ENCODE measurements at regions not wholly inside any gene's neighbourhood (a gene's known extent, or its start where the extent isn't known, plus 50 kb on each side); places are given as distances from the start of the nearest gene placed in this dataset.
A peak's percentile ranks its signal among the peaks of the same experiment; 100 is the strongest.

DNA sequence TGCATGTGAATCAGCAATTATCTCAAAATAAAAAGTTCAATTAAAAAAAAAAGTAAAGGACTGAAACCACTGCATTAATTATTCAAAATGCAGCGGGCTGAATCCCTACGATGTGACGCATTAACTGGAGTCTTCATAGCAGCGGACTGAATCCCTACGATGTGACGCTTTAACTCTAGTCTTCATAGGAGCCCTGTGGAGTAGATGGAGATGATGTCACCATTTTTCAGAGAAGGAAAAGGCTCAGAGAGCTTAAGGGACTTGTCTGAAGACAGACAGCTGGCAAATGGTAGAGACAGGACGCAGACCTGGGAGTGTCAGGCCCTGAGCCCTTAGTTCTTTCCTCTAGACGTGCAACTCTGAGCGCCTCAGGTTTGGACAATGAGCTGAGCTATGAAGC, 168.0 kb upstream of the MYL2 start:
- DNase-seq, result no peak

DNA sequence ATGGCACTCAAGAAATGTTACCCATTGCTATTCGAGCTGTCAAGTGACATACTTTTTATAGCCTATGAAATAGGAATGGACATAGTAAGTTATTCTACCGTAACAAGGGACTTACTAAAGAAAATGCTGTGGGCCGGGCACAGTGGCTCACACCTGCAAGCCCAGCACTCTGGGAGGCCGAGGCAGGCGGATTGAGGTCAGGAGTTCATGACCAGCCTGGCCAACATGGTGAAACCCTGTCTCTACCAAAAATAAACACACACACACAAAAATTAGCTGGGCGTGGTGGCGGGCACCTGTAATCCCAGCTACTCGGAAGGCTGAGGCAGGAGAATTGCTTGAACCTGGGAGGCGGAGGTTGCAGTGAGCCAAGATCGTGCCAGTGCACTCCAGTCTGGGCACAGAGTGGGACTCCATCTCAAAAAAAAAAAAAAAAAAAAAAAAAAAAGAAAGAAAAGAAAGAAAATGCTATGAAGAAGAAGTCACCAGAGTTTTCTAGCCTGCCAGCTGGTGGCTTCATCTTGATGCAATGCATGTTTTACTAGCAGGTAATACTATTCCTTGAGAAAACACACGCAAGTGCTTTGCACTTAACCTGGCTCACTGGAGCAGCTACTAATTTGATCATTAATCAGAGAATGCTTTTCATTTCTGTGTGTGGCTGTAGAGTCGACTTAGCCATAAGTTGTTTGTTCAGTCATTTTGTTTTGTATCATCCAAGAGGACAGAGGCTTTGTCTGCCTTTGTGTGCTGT, 166.7 kb upstream of the MYL2 start:
- DNase-seq, result no peak

DNA sequence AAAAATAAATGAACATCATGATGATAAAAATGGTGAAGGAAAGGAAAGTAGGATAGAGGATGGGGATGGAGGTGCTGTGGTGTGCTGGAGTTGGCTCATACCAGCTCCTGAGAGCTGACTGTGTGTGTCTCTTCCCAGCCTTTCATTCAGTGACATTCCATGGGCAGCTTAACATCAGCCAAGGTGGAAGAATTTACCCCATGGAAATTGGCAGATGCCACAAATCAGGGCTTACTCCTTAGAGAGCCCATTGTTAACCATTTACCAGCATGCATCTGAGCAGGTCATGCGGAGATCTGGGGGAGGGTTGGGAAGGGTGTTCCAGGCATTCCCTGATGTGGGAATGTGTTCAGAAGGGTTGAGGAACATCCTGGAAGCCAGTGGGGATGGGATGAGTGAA, 164.7 kb upstream of the MYL2 start:
- DNase-seq, result no peak

DNA sequence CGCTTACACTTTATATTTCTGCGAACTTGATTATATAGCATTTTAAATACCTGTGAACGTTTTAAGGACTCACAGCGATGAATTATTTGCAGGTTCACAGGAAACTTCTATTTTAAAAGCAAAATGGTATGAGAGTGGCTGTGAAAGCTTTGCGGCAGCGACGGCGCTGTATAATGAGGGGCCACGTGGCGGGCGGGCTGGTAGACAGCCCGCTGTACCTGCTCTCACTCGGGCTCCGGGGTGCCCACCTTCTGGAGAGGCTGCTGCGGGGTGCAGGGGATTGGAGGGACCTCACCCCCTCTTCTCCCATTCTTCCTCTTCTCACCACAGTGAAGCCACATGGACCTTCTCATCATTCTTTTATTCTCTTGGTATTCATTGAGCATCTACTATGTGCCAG, 164.2 kb upstream of the MYL2 start:
- no peak for DNase-seq

DNA sequence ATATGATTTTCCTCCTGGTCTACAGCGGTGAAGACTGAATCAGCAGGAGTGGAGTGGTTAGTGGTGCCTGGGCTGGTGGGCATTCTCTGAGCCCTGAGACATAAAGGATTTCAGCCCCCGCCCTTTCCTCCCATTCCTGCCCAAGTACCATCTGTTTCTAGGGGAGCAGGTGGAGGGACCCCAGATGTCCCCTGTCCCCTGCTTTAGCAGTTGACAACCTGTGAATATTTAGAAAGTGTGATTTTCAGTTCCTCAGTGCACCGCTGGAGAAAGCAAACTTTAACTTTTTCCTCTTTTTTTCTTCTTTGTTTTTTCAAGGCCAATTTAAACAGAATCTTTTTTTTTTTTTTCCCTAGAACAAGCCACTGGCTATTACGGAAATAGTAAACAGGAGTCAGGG, 163.8 kb upstream of the MYL2 start:
- DNase-seq, result no peak

DNA sequence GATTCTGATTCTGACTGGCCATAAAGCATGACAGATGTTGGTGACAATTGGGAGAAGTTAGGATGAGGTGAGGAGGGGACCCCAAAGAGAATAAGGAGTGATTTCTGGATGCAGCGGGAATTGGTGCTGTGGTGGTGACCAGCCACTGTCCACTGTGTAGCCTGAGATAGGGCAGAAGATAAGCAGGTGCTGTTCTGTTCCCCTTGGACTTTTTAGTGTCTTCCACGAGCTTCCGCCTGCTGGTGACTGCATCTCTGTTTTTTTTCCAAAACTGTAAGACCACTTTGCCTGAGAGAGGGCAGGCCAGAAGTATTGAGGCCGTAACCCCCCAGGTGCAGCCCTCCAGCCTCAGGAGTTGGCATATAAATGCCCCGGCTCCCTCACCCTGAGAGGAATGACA, 161.2 kb upstream of the MYL2 start:
- DNase-seq, result no peak

DNA sequence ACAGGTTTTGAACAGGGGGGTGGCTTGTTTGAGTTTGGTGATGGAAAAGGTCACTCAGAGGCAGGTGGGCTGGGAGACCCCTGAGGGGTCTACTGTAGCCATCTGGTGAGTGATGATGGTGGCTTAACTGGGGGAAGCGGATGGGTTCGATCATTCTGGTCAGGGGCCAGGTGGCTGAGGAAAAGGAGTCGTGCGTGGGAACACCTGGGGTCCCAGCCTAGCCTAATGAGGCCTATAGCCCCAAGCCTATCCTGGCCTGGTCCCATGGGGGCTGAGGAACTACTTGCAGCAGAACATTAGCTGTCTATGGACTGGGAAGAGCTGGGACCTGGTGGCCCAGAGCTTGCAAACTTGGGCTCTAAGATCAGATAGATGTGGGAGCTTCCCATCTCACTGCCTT, 158.4 kb upstream of the MYL2 start:
- no peak for DNase-seq

DNA sequence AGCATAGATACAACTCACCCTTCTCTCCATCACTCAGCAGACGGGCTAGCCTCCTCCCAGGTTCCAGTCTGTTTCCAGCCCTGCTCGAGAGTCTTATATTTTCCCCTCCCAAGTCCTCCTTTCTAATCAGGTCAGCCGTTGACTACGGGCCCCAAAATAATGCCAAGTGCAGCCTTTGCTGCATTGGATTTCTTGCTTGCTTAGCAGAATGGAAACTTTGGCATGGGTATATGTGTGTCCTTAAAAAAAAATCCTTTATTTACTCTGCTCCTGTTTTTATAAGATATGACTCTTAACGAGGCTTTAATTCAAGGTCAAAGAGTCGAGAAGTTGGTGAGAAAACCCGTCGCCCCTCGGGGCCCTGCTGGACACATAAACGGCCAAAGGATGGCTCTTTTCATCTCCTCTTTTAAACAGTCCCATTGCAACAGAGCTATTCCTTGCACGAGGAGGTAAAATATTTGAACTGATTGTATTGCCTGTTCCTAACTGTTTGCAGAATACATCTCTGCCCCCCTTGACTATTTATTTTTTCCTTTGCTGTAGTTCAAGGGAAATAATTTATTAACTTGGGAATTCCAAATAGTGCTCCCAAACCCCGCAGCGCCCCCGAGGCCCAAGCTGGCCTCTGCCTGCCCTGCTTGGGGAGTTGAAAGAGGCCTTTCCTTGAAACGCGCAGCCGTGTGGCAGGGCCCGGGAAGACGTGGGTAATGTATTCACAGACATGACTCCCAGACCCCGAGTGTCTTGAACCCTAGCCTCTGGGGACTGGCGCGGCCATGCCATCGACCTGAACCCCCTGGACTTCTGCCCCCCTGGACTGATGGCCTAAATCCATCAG, 156.5 kb upstream of the MYL2 start:
- DNase-seq, result no peak

DNA sequence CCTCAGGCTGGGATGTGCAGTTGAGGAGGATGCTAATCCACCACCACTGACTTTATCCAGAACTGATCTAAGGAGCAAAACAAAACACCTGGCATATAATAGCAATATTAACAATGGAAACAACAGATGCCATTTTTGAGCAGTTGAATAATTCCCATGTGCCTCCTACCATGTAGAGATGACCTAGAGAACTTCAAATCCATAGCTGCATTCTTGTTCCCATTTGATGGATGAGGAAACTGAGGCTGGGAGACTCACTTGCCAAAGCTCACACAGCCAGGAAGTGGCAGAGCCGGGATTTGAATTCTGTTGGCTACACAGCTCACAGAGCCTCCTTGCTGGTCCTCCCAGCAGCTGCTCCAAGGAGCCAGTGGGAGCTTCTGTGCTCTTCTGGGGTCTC, 155.8 kb upstream of the MYL2 start:
- DNase-seq, result no peak

DNA sequence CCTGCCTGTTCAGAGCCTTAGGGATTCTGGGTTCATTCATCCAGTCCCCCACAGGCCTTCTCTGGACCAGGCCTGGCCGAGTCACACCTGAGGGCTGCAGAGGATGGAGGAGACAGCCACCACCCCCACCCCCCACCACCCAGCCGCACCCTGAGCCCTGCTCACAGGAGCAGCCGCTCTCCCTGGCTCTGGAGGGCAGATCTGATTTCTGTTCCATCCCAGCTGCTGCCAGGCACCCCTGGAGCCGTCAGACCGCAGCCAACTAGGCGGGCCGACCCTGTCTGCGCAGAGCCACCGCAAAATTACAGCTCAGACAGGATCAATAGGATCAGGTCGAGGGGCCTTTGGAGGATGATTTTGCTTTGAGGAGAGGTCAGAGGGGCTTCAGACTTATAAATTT, 154.6 kb upstream of the MYL2 start:
- DNase-seq, result no peak

DNA sequence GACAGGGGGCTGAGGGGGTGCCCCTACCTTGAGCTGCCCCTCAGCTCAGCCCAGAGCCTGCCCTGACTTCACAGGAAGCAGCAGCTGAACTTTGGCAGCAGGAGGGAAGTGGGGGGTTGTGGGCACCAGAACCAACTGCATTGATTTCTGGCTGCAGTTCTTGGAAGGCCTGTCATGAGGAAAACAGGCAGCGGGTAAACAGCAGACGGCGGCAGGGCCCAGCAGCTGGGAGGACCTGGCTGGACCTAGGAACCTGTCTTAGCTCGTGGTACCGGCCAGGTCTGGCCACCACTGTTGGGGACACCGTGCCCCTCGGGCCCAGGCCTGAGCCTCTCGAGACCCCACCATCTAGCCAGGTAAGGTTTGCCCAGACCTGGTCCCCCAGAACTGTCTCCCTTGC, 154.2 kb upstream of the MYL2 start:
- DNase-seq, result no peak

DNA sequence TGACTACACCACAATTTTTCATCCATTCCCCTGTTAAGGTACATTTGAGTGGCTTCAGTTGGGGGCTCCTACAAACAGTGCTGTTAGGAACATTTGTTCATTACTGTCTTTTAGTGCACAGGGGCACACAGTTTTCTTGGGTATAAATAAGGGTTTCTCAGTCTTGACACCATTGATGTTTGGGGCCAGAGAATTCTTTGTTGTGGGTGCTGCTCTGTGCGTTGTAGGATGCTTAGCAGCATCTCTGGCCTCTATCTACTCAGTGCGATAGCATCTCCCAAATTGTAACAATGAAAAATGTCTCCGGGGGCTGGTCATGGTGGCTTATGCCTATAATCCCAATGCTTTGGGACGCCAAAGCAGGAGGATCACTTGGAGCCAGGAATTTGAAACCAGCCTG, 153.0 kb upstream of the MYL2 start:
- no peak for DNase-seq

DNA sequence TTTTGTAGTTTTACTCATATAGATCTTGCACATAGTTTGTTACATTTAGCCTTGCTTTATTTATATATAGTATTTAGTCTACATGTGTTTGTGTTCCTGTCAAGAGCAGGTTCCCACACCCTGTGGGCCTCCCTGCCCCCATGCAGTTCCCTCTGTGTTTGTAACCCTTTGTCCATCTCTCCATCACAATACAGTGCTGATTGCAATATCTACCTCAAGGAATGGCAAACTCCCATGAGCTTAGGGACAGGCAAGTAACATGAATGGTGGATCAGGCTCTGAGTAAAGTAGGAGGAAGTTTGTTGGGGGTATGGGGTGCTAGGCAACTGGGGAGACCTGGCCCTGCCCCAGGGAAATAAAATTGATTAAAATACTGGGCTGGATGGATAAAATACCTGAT, 151.9 kb upstream of the MYL2 start:
- DNase-seq, result no peak

DNA sequence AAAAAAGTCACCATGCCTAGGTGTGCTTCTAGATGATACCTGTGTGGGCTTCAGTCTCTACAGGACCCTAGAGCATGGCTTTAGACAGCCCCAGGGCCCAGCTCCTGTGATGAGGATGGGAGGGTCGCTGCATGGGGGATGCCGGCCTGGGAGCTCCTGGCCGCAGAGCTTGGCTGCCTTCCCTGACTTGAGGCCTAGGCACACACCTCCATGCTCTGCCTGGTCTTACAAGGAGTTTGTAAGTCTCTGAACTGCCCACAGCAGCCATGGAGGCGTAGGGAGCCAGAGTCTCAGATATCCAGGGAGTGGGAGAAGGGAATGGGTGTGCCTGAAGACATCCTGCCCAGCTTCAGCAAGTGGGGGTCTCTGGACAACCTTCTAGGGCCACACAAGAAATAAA, 149.5 kb upstream of the MYL2 start:
- no peak for DNase-seq

DNA sequence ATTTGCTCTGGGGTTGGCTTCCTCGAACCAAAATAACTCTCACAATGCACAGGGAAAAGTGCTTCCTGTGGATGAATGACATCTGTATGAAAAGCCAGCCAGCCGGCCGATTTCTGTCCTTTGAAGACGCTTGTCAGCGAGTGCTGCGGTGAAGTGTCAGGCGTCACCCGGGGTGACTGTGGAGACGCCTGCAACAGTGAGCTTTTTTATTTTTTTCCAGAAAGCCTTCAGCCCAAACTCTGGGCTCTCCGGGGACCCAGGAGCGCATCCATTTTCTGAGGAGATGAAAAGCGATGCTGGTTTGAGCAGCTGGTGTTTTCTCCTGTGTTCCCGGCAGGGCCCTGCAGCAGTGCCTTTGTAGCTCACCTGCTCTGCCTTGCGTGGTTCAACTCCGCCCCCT, 147.9 kb upstream of the MYL2 start:
- peak in 2 of 51 donors; percentile 12 to 24 for DNase-seq

DNA sequence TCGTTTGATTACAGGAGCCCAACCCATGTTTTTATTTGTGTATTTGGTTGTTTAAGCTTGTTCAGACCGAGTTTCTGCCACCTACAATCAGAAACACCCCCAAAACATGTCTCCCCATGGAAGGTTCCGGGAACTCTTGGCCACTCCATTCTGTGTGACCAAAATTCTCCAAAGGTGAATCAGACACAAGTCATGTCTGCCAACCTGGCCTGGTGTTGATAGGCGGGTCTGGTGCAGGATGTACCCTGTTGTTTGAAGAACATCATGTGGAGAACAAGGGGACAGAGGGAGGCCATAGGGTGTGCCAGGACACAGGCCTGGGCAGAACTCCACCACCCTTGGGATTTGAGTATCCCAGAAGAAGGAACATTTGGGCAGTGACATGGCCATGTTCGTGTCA, 147.1 kb upstream of the MYL2 start:
- no peak for DNase-seq

DNA sequence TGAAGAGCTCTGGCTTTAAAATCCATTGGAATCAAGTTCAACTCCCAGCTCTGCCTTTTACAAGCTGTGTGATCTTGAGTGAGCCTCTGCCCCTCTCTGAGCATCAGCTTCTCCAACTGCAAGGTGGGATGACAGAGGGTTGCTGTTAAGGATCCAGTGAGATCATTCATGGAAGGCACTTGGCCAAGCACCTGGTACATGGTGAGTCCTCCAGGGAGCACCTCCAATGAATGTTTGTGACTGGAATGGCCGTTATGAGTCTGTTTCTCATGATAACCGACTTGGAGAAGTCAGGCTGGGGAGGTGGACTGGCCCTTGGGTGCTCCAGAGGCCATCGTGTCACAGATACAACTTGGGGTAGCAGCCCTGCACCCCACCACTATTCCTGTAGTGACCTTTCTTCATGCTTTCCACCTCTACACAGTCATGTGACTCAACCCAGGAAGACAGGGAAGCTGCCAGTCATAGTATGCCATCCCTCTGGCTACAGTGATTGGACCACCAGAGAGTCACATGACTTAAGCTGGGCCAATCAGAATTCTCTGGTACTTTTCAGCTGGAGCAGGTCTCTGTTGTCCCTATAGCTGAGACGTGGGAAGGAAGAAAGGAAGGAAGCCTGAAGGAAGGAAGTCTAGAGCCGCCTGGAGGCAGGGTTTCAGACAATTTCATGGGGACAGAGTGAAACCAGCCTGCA, 146.5 kb upstream of the MYL2 start:
- DNase-seq, result no peak

DNA sequence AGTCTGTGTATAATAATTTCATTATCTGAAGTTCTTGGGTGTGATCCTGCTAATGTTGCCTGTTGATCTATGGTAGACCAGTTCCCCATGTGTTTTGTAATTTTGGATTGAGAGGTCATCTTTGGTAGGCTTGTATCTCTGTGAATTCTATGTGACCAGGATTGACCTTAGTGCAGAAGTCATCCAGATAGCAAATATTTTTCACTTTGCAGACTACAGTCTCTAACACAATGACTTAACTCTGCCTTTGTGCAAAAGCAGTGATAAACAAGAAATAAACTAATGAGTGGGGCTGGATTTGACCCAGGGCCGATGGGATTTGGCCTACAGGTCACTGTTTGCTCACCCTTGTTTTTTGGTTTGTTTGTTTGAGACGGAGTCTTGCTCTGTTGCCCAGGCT, 144.6 kb upstream of the MYL2 start:
- no peak for DNase-seq

DNA sequence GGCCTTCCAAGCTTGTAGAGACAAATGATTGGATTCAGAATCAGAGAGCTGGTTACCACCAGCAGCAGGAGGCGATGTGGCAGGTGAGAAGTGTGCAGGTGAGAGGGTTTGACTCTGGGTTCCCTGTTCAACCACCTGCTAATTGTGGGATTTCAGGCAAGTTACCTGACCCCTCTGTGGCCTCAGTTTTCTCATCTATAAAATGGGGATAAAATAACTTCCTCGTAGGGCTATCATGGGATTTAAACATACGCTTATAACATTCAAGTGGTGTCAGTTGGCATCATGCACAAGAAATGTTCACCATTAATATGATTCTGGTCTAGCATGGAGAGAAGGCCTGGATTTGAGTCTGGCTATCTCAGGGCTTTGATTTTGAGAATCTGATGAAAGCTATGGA, 143.8 kb upstream of the MYL2 start:
- no peak for DNase-seq

DNA sequence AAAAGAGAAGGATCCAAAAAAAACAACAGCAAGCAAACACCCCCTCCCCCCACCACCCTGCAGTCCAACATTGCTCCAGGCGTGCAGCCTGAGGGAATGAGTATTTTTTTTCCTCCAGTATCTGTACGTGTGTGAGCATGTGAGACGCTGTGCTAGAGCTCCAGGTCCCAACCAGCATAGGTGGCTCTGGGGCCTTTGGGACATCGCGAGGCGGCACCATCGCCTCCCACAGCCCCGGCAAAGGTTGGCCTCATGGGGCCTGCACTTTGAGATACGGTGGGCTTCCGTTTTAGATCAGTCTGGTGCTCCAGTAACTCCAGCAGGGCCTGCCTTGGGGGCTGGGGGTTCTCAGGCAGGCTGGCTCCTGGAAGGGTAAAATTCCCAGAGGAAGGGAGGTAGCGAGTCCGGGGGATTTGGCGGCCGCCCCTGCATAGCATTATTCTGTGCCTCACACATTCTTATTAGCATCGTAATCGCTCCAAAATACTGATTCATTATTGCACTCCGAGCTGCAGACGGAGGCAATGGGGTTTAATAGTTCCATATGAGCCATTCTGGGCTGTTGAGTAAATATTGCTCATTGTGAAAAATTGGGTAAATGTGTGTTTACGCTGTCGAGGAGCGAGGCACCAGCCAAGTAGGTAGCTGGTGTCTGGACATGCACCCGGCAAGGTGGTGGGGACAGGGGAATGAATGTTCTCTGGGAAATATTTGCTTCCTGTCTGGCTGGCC, 143.1 kb upstream of the MYL2 start:
- no peak for DNase-seq

DNA sequence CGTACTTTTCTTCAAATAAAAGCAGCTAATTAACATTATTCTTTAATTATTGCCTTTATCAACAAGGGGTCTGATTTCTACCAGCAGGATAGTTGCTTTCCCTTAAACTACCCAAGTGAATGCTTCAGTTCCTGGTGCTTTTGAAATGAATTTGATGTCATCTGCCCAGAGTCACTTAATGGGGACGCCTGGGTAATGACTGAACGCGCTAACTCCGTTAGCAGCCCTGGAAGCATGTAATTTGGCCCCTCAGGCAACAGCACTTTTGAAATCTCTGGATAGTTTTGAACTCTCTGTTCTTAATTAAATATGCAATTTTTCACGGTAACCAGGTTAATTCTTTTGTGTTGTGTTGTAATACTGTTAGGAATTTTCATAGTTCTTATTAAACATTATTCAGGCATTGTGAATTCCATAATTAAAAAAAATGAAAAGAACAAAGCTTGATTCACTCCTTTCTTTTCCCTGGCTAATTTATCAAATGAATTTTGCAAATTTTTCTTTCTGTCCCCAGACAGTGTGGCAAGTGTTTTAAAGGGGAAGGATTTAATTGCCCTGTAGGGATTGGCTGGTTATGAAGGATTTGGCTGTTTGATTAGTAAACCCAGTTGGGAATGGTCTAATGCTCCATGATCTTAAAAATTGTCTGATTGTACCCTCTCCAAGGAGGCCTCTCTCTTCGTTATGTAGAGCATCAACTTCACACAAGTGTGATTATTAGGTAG, 137.5 kb upstream of the MYL2 start:
- no peak for DNase-seq

Data from hypothalamus (tissue), 51 donors.